Anterior cingulate cortex (tissue), 58 donors: ENCODE measurements at regions not wholly inside any gene's neighbourhood (a gene's known extent, or its start where the extent isn't known, plus 50 kb on each side); places are given as distances from the start of the nearest gene placed in this dataset.

Source experiments
- DNase-seq, 58 donors: peaks; one replicate each; lab custom pipeline; 2025; lab: John Stamatoyannopoulos, UW

DNA sequence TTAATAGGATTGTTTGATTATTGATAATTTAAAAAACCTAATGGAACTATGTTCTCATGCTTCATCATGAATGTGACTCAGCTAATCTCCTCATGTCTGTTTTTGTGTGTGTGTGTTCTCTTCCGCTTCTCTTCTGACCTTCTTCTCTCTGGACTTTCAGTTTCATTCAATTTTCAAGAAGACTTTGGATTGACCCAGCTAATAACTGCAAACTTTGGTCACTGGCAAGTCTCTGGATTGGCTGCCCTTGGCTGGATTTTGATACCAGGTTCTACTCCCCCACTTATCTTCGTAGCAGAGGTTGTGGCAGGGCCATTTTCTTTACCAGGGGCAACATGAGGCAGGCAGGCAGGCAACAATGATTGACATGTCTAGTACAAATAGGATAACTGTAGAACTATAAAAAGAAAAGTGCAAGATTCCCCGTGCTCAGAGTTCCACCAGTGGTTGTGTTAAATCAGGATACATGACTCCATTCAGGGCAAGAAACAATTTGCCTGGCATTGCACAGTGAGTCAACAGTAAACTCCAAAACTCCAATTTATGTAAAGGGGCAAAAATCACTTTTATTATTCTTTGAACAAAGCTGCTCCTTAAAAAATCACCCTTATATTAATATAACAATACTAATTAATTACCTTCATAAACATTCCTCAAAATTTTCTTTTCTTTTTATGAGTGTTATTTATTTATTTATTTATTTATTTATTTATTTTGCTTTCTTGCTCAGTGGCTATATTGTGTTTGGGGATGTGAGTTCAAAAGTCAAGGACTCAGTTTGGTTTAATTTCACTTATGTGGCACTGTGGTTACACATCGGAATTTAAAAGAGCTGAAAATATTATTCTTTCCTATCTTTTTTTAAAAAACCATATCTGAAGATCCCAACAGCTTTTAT lies 167.6 kb downstream of the RND3 start:
- no peak for DNase-seq

DNA sequence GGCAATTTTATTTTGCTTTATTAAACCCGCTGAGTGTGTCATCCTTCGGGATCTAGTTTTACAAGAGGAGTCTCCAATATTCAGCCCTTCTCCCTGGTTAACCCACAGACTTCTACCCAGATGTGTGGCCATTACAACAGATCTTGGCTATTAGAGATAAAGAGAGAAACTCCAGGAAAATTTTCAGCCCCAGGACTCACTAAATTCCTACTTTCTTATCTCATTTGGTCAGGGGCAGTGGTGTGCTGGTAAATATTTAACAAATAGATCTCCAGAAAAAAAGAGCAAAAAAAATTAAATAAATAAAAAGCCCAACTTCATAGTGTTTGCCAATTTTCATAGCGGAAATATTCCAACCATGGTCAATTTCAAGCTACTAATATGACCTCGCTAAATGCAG lies 168.4 kb downstream of the RND3 start:
- no peak for DNase-seq

DNA sequence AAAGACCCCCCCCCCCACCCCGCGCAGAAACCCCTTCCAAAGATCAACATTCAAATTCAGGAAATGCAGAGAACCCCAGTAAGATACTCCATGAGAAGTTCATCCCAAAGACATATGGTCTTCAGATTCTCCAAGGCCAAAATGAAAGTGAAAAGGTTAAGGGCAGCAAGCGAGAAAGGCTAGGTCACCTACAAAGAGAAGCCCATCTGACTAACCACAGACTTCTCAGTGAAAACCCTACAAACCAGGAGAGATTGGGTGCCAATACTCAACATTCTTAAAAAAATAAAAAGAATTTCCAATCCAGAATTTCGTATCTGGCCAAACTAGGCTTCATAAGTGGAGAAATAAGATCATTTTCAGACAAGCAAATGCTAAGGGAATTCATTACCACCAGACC lies 175.2 kb downstream of the RND3 start:
- DNase-seq: no peak

DNA sequence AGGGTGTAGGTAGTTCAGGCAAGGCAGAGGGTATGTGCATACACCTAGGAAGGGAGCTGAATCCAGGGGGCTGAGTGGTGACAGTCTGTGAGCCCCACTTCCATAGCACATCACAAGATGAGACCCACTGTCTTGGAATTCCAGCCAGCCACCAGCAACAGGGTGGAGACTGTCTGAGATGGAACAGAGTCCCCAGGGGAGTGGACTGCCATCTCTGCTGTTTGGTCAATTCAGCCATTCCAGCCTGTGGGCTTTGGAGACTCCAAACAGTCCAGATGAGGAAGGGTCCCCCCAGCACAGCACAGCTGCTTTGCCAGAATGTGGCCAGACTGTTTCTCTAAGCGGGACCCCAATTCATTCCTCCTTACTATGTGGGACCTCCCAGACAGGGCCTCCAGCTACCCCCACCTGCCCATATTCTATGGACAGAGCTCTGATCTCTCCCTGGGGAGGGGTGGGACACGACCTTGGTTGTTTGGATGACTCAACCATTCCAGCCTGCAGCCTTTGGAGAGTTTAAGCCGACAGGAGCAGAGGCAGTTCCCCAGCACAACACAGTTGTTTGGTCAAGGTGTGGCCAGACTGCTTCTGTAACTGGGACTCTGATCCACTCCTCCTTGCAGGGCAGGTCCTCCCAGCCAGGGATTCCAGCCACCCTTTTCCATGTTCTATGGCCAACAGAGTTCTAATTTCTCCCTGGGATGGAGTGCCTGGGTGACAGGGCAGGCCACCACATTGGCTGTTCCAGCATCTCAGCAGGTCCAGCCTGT lies 178.0 kb downstream of the RND3 start:
- no peak for DNase-seq

DNA sequence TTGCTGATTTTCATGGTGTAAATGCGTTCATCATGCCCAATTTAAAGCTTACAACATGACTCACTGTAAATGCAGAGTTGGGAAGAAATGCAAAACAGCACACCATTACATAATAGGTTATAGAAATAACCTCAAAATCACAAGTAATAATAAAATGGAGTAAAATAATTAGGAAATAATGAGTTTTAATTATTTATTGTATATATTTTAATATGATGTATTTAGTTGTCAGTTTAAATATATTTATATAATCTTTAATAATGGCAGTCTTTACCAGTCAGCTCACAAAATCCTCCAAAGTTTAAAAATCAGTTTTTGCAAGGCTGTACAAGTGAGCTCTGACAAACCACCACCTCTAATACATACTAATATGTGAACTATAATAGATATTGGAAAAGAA lies 180.2 kb downstream of the RND3 start:
- no peak for DNase-seq

DNA sequence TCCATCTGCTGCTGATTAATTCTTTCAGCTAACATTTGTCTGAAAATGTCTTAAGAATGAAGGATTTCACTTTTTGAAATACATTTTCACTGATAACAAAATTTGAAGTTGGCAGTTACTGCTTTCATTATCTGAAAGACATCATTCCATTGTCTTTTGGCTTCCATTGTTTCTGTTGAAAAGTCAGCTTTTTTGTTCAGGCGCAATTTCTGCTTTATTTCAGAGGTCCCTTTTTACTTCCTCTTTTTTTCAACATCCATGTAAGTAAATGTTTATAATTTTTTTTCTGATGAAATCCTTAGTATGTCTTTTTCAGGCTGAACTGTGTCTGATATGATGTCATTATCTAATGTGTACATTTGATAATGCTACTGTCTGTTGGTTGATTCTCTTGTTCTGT lies 184.2 kb downstream of the RND3 start:
- DNase-seq: no peak

DNA sequence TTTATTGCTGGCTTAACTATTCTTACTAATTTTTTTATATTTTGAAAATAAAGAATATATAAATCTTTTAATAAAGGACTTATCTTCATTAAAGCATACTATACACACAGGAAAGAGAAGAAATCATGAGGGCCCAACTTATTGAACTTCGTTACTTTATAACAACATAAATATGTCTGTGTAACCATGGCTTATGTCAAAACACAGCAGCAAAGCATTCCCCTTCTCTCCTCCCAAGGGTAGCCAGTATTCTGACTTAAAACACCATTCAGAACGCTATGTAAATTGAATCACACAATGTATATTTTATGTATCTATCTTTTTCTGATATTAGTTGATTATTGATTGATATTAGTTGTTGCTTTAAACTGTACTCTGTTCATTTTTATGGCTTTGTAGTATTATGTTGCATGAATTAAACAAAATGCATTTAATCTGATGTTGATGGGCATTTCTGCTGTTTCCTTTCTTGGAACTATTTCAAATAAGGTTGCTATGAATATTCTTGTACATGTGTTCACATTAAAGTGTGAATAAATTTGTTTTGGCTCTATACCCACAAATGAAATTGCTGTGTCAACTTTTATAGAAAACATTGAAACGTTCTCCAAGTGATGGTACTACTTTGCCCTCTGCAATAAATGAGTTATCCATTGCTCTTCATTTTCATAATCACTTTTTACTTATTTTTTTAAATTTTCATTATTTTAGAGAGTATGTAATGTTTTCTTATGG lies 188.7 kb downstream of the RND3 start:
- DNase-seq: no peak

DNA sequence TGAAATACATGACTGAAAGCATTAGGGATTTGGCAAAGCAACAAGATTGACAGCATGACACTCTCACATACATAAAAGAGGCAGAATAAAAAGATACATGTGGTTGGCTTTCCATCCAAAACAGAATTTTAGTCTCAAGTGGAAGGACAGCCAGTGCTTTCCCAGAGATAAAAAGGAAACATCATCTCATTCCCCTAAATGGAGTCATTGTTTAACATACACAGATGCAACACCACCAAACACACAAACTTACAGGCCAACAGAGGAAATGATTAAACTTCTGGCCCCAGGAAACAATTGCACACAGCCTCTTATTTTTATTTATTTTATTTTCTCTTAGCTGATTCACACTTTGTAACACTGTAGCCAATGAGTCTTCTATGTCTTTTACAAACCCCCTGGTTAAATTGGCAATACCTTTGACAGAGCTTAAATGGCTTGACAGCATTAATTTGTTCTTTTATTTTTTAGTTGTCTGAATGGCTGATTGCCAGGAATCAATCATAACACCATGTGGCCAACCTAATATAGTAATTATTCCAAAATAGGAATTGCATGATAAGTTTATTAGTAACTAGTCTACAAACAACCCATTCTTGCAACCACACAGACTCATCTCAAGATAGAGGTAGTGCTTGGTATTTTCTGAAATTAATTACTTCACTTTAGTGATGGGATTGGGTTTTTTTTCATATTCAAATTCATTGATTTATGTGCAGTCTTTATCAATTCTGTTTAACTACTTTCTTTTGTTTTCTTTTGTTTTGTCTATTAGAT lies 190.5 kb downstream of the RND3 start:
- DNase-seq: peak in 1 of 58 donors; percentile 9

DNA sequence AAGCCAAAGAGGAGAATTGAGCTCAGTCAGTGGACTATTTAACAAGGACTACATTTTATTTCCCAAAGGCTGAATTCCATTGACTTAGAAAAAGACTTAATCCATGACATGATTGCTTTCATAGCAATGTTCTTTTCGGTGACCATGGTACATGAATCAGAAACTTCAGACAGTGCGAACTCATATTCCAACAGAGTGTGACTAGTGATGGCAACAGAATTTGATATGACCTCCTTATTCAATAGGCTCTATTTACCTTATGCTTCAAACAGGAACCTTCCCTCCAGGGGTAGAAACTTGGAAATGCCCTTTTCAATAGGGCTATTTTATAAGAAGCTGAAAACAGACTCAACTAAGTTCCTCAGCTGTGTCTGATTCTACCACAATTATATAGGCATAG lies 191.9 kb downstream of the RND3 start:
- no peak for DNase-seq

DNA sequence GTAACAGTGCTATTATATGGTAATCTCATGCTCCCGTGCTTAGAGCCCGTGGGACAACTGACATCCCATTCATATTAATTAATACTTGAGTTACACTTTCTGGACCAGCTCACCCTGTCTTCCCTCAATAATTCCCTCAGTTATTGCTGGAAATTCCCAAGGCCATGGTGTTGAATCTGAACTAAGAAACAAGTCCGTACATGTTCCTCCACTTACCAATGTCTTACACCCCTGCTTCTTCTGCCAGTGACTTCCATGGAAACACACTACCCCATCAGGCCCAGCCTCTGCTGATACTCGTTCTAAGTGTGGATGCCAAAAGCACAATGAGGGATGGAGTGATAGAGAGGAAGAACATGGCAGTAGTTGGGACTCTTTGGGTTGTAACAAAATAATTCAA lies 193.7 kb downstream of the RND3 start:
- no peak for DNase-seq

DNA sequence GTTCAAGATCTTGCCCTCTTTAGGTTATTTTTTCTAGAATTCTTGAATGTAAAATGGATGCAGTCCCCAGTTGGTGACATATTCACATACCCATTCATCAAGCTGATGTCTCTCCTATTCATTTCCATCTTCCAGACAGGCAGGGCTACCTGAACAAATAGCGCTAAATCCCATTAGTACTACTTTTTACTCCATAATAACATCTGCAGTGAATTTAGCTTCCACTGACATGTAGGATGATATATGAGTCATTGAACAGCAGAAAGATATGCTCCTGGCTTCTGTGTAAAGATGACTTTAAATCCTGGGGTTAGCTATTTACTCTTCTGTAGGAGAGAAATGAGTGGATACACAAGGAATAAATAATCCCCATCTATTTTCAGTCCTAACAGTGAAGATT lies 194.7 kb downstream of the RND3 start:
- no peak for DNase-seq

DNA sequence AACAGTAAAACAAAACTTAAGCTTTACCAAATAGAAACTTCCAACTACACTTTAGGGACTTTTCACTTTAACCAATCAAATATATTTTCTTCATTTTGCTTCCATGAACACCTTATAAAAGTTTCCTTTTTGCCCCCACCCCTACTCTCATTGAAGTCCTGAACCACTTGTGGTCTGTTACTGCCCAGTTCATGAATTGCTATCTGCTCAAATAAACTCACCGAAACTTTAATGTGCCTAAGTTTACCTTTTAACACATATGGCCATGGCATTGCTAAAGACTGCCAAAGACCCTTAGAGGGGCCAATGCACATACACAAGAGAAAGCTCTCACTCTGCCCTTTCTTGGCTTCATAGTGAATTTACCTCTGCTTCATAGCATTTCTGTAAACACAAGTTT lies 195.3 kb downstream of the RND3 start:
- no peak for DNase-seq

DNA sequence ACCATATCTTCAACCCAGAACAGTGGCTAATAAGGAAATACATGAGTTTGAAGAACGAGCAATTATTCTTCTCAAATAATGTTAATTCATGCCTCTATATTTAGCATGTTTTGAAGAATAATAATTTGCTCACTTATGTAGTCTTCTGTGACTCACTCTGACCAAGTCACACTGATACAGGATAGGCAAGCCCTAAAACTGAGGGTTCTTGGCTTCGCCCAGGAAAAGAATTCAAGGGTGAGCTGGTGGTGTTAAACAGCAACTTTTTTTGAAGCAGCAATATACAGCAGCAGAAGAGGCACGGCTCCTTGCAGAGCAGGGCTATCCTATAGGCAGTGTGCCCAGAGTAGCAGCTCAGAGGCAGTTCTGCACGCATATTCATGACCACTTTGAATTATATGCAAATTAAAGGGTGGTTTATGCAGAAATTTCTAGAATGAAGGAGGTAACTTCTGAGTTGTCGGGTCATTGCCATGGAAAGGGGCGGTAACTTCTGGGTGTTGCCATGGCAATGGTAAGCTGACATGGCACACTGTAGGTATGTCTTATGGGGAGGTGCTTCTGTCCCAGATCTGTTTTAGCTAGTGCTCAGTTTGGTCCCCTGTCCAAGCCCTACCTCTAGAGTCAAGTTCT lies 200.6 kb downstream of the RND3 start:
- no peak for DNase-seq

DNA sequence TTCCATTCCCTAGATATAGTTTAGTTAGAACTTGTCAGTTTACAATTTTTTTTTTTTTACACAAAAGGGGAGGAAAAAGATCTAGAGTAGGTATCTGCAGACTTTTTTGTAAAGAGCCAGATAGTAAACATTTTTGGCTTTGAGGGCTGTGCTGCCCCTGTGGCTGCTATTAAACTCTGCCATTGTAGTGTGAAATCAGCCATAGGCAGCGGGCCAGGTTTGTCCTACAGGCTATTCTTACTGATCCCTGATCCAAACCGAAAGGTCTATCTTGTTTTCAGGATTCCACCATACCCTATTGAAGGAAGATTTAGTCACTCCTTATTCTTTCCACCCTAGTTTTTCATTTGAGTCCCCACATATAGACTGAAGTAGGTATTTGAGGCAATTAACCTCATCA lies 203.4 kb downstream of the RND3 start:
- DNase-seq: no peak

DNA sequence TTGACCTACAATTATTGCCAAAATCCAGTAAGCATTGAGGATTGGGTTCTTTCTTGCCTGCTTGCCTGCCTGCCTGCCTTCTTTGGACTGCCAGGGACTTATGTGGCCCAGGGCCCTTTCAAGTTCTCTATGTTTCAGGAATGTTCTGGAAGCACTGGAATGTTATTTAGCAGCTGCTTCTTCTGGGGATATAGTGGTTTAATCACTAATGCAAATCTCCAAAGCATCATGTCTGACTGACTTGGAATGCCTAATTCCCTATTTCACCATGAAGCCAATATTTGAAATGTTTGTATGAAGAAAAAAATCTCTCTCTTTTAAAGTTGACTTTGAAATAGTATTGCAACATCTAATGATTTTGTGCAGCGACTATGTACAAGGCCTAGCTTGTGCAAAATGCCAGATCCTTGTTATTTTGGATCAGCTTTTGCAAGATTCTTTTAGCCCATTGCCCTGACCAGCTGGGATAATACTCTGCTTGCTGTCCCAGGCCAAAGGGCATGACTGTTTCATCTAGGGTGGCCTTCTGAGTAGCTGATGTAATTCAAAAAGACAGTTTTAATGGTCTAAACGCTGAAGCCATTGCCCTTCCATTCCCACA lies 204.6 kb downstream of the RND3 start:
- no peak for DNase-seq

DNA sequence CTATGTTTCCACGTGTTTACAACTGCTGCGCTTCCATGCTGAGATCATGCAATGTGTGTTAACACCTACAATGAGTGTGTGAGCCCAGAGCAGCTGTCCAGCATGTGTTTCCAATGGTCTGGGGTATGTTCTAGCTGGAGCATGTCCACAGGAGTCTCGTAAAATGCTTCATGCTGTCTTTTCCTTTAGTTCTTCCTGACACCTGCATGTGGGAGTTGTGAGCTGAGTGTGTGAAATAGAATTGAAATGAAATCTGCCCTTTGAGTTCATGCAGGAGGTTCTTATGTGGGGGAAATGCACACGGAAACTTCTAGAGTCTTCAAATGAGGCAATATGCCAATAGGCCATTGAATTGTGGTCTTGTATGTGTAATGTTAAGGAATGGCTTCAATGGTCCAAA lies 205.1 kb downstream of the RND3 start:
- DNase-seq: no peak

DNA sequence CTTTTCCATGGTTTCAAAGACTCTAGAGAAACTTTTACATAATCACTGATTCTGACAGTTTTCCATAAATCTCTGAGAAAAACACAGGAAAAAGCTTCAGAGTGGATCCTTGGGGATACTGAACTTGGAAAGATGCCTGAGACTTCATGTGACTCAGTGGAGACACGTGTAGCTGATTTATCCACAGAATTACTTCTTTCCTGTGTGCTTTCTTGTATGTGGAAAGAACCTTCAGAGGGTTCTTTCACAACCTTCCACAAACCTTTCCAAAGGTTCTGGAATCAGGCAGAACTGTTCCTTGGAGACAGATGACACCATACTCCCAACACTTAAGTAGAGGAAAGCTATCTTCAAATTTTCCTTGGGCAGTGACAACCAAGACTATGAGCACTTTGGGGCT lies 207.2 kb downstream of the RND3 start:
- no peak for DNase-seq

DNA sequence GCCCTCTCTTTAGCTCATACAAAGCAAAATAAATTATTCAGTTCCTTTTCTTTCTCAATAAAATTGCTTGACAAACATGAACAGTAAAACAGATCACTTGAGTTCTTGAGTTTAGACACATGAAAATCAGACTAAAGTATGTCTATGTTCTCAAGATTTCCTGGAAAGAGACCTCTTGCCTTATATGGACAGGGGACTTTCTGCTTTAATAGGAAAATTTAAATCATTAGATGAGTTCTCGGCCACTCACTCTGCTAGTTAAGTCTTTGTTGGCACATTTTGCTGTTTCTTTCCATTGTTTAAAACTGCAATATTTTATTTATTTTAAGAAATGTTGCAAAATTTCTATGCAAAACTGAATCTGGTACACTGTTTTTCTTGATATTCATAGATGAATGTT lies 207.8 kb downstream of the RND3 start:
- DNase-seq: no peak

DNA sequence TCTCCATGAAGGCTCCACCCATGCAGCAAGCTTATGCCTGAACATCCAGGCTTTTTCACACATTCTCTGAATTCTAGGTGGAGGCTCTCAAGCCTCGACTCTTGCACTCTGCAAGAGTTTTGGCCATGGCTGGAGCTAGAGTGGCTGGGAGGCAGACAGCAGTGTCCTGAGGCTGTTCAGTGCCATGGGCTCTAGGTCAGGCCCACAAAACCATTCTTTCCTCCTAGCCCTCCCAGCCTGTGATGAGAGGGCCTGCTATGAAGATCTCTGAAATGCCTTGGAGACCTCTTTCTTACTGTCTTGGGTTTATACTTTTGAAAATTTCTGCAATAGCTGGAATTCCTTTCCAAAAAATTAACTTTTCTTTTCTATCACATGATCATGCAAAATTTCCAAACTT lies 210.7 kb downstream of the RND3 start:
- no peak for DNase-seq

DNA sequence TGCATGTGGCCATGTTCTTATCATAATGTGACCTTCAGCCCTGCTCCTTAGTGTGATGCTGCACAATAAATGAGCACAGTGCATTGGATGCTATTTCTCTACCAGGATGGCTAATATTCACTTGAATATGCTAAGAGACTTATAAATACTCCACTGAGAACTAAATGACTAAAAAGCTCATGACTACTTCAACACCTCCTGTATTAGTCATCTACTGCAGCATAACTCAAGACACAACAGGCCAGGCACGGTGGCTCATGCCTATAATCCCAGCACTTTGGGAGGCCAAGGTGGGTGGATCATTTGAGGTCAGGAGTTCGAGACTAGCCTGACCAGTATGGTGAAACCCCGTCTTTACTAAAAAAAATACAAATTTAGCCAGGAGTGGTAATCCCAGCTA lies 213.4 kb downstream of the RND3 start:
- DNase-seq: no peak
